GM12864 (cell line): ENCODE measurements at regions not wholly inside any gene's neighbourhood (a gene's known extent, or its start where the extent isn't known, plus 50 kb on each side); places are given as distances from the start of the nearest gene placed in this dataset.
"Not testable (repeated sequence)": the region's sequence is repeated elsewhere in the genome, so short reads cannot be mapped to it uniquely, and the experiment has no call there.

ENCODE experiments used
- DNase-seq: peaks from one replicate; pipeline ENCODE4 v3.0.0-alpha.2; 2011; ENCODE audit warnings: low read depth
- H3K4me3 ChIP-seq: 2 replicates; pipeline ENCODE4 v1.5.1; 2011; ENCODE audit warnings: mild to moderate bottlenecking, low read depth, low read length, control low read depth
- CTCF ChIP-seq: IDR thresholded peaks from 2 replicates; pipeline ENCODE4 v1.5.1; 2011; ENCODE audit warnings: low read depth, mild to moderate bottlenecking, moderate library complexity, low read length, control low read depth, inconsistent platforms; ENCODE audit errors: missing control alignments

DNA sequence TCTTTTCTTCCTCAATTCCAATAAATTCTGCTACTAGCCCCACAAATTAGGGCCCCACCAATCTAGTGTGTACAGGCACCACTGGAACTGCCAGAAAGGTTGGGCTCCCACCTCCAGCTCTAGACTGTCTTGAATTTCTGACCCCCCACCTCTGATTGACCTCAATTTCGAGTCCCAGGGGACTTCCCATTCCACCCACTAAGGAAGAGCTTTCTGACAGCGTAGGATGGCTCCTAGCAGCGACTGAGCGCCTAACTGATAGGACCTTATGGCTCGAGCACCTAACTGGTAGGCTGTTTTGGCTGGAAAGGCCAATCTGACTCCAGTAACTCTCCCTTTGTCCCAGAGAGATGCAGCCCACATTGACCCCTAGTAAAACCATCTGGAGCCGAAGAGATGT is 171.6 kb upstream of the ZNF184 start:
- no peak for TF ChIP-seq CTCF
- no peak for DNase-seq
- no peak overlapping the region for H3K4me3 ChIP-seq

GRCh38 chr6:27642744-27643456 is 170.0 kb upstream of the ZNF184 start:
- no peak for TF ChIP-seq CTCF
- no peak for DNase-seq
- no peak overlapping the region for H3K4me3 ChIP-seq

DNA sequence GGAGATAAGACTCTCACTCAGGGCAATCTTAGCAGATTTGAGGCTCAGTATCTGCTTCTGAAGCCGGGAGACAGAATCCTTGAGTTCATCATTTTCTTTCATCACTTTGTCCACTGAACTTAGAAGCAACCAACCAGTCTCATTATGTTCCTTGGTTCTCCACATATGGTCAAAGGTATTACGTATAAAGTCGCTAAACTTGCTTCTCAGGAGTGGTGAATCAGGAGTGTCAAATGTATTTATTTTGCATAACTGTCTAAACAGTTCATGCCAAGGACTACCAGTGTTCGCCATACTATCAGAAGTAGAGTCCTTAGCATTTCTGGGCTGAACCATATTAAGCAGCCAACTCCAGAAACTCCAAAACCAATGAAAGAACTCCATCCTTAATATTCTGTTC is 163.0 kb upstream of the ZNF184 start:
- not testable (repeated sequence) for H3K4me3 ChIP-seq, DNase-seq

GRCh38 chr6:27633221-27633688 is 160.3 kb upstream of the ZNF184 start:
- H3K4me3 ChIP-seq, DNase-seq: not testable (repeated sequence)

DNA sequence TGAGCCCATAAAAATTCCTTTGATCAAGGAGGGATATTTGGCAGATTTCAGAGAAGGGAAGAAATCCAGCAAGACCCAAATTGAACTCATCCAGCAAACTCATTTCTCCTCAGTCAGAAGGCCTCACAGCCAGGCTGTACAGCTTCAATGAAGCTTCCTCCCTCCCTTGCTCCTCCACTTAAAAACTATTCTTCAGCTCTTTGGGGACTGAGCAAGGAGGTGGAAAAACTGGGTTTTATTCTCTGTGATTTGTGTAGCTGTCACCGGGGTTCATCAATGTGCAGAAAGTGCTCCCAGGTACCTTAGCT is 158.7 kb upstream of the ZNF184 start:
- DNase-seq: no peak
- no peak overlapping the region; the same call in 1 of the 2 replicates for H3K4me3 ChIP-seq
- no peak for TF ChIP-seq CTCF

- DNase-seq: peak; percentile 49
- peak overlapping the region; percentile 59 for H3K4me3 ChIP-seq
- TF ChIP-seq CTCF: peak; percentile 25
These were observed 158.1 kb upstream of the ZNF184 start for GRCh38 chr6:27630727-27631608.

- DNase-seq: no peak
- no peak overlapping the region for H3K4me3 ChIP-seq
- TF ChIP-seq CTCF: no peak
These were observed 151.9 kb upstream of the ZNF184 start for GRCh38 chr6:27624694-27625262.
